Smooth muscle cell (in vitro differentiated cells): ENCODE measurements at regions not wholly inside any gene's neighbourhood (a gene's known extent, or its start where the extent isn't known, plus 50 kb on each side); places are given as distances from the start of the nearest gene placed in this dataset.

ENCODE experiments used
- DNase-seq: peaks from one replicate; lab custom pipeline; 2025; ENCODE audit not compliant: unreplicated experiment; lab: John Stamatoyannopoulos, UW
- H2AFZ ChIP-seq: fragments of 200-600 bp; sonication (generic); 2 replicates; pipeline ENCODE4 v1.6.0; 2016; ENCODE audit warnings: antibody characterized with exemption, low read depth, mild to moderate bottlenecking
- H3F3A ChIP-seq: fragments of 200-600 bp; sonication (generic); 2 replicates; pipeline ENCODE4 v1.6.0; 2017; ENCODE audit warnings: antibody characterized with exemption, low read depth
- H3K27ac ChIP-seq: fragments of 200-600 bp; sonication (generic); 2 replicates; pipeline ENCODE4 v1.5.1; 2016; ENCODE audit warnings: low read depth, mild to moderate bottlenecking
- H3K27me3 ChIP-seq: fragments of 200-600 bp; sonication (generic); 2 replicates; pipeline ENCODE4 v1.6.1; 2016; ENCODE audit warnings: low read depth, mild to moderate bottlenecking
- H3K36me3 ChIP-seq: fragments of 200-600 bp; sonication (generic); 2 replicates; pipeline ENCODE4 v1.5.1; 2016; ENCODE audit warnings: low read depth
- H3K4me1 ChIP-seq: fragments of 200-600 bp; sonication (generic); 2 replicates; pipeline ENCODE4 v1.5.1; 2016; ENCODE audit warnings: low read depth
- H3K4me2 ChIP-seq: fragments of 200-600 bp; sonication (generic); 2 replicates; pipeline ENCODE4 v1.6.0; 2016; ENCODE audit warnings: mild to moderate bottlenecking
- H3K4me3 ChIP-seq: fragments of 200-600 bp; sonication (generic); 2 replicates; pipeline ENCODE4 v1.5.1; 2016; ENCODE audit warnings: mild to moderate bottlenecking
- H3K79me2 ChIP-seq: fragments of 200-600 bp; sonication (generic); 2 replicates; pipeline ENCODE4 v1.6.0; 2016; ENCODE audit warnings: low read depth, mild to moderate bottlenecking
- H3K9ac ChIP-seq: fragments of 200-600 bp; sonication (generic); 2 replicates; pipeline ENCODE4 v1.6.0; 2016; ENCODE audit warnings: low read depth
- H3K9me3 ChIP-seq: fragments of 200-600 bp; sonication (generic); replicated peaks from 2 replicates; pipeline ENCODE4 v1.5.1; 2016; ENCODE audit warnings: low read depth
- H4K20me1 ChIP-seq: fragments of 200-600 bp; sonication (generic); 2 replicates; pipeline ENCODE4 v1.6.0; 2016; ENCODE audit warnings: low read depth
- WGBS: methylation state at CpG from one replicate; pipeline ENCODE4 v1.1.7; 2016; ENCODE audit warnings: low lambda C conversion rate; 5-methylcytosine and 5-hydroxymethylcytosine counted together
- TF ChIP-seq, protein P1 (sequence below): fragments of 200-600 bp; sonication (generic); IDR thresholded peaks from 2 replicates; pipeline ENCODE4 v1.5.1; 2017; ENCODE audit warnings: borderline replicate concordance, mild to moderate bottlenecking, antibody characterized with exemption; ENCODE audit not compliant: insufficient read depth, poor library complexity, severe bottlenecking

DNA sequence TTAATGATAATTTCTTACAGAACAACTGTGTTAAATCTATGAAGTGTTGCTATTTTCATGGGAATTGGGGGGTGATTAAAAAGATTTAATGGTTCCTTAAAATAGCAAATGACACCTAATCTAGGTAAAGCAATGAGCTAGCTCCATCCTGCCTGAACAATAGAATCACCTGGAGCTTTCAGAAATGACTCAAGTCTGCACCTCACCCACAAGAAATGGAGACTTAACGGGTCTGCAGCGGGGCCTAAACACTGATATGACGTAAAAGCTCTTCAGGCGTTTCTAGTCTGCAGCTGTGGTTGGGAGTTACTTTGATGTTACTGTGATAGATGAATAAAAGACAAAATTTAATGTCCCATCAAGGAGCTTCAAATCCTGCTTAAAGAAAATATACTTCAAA is 328.2 kb downstream of the RND3 start:
- WGBS, result 72% methylated on average over 4 of the region's 4 CpGs
- Histone ChIP-seq H3K27me3 (no peaks in the 10 kb centered on the region), H3K9me3 (no peaks in the 10 kb centered on the region), H3K4me3 (no peak overlapping the region), H3K36me3 (no peaks in the 10 kb centered on the region), H3K4me1 (no peaks in the 10 kb centered on the region), H2AFZ (no peak overlapping the region), H3K27ac (no peak overlapping the region), H3F3A (no peaks in the 10 kb centered on the region), H3K9ac (no peak overlapping the region), H4K20me1 (no peaks in the 10 kb centered on the region), H3K79me2 (no peaks in the 10 kb centered on the region), H3K4me2 (no peak overlapping the region)
- DNase-seq, result no peak
- TF ChIP-seq, protein P1, sequence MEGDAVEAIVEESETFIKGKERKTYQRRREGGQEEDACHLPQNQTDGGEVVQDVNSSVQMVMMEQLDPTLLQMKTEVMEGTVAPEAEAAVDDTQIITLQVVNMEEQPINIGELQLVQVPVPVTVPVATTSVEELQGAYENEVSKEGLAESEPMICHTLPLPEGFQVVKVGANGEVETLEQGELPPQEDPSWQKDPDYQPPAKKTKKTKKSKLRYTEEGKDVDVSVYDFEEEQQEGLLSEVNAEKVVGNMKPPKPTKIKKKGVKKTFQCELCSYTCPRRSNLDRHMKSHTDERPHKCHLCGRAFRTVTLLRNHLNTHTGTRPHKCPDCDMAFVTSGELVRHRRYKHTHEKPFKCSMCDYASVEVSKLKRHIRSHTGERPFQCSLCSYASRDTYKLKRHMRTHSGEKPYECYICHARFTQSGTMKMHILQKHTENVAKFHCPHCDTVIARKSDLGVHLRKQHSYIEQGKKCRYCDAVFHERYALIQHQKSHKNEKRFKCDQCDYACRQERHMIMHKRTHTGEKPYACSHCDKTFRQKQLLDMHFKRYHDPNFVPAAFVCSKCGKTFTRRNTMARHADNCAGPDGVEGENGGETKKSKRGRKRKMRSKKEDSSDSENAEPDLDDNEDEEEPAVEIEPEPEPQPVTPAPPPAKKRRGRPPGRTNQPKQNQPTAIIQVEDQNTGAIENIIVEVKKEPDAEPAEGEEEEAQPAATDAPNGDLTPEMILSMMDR, result no peak

DNA sequence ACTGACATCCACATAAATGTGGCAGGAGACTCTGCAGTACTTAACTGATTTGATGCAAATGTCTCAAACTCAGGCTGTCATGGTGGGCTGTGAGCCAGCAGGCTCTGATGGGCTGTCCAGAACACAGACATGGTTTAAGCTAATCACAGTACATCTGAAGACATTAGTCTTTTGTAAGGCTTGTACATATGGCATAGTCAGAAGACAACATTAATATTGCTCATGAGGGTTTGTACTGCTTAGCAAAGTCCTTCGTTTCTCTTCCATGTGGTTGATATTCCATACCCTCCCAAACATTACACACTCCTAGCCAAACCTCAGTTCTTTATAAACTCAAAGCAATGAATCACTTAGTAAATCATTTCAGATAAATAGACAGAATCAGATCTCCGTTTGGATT is 330.6 kb downstream of the RND3 start:
- Histone ChIP-seq H3K4me1 (no peaks in the 10 kb centered on the region), H3K79me2 (no peaks in the 10 kb centered on the region), H2AFZ (no peak overlapping the region), H4K20me1 (no peaks in the 10 kb centered on the region), H3K9me3 (no peaks in the 10 kb centered on the region), H3K27me3 (no peaks in the 10 kb centered on the region), H3F3A (no peaks in the 10 kb centered on the region), H3K27ac (no peak overlapping the region), H3K4me3 (no peak overlapping the region), H3K9ac (no peak overlapping the region), H3K4me2 (no peak overlapping the region), H3K36me3 (no peaks in the 10 kb centered on the region)
- WGBS, result 85% methylated on average over 2 of the region's 2 CpGs
- DNase-seq, result no peak
- TF ChIP-seq, protein P1, result no peak

DNA sequence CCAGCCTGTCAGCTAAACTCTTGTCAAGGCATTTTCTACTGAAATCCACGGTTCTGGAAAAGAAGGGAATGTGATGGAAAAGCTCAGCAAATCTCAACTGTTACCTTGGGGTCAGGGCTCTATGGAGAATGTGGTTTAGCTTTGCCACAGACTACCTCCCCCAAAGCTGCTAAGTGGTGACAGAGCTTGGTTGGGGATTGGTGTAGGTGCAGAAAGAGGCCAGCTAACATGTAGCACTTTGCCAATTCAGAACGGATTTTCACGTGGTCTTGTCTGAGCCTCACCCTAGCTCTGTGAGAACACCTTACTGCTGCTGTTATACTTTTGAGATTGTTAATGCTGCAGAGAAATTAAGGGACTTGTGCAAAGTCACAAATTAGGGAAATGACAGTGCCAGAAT is 331.1 kb downstream of the RND3 start:
- Histone ChIP-seq H3K4me2 (no peak overlapping the region), H3K36me3 (no peaks in the 10 kb centered on the region), H3K4me1 (no peaks in the 10 kb centered on the region), H3K4me3 (no peak overlapping the region), H3K9me3 (no peaks in the 10 kb centered on the region), H3K27me3 (no peaks in the 10 kb centered on the region), H3K9ac (no peak overlapping the region), H3K27ac (no peak overlapping the region), H3K79me2 (no peaks in the 10 kb centered on the region), H2AFZ (no peak overlapping the region), H4K20me1 (no peaks in the 10 kb centered on the region), H3F3A (no peaks in the 10 kb centered on the region)
- 76% methylated on average over 3 of the region's 3 CpGs for WGBS
- no peak for DNase-seq
- TF ChIP-seq, protein P1, result no peak

DNA sequence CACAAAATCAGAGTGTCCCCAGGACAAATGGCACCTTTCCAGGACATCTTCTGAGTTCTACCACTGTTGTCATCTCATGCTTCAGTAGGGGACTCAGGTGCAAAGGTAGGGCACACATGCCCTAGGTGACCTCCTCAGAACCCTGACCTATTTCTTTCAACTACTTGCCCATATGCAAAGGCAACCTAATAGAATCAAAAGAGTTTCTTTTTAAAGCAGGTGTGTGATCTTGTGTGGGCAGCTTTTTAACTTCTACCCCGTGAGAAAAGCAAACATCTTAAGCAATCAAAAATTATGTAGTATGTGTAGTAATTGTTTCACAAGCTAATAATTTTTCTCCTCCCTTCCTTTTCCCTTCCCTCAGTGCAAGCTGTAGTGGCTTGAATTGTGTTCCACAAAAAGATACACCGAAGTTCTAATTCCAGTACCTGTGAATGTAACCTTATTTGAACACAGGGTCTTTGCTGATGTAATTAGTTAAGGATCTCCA is 333.1 kb downstream of the RND3 start:
- no peak overlapping the region for H3K9ac ChIP-seq
- no peaks in the 10 kb centered on the region for H3K4me1 ChIP-seq
- H2AFZ ChIP-seq, result no peak overlapping the region
- H3K27me3 ChIP-seq, result no peaks in the 10 kb centered on the region
- no peak overlapping the region for H3K4me2 ChIP-seq
- no peaks in the 10 kb centered on the region for H3K36me3 ChIP-seq
- H4K20me1 ChIP-seq, result no peaks in the 10 kb centered on the region
- TF ChIP-seq, protein P1, result no peak
- H3F3A ChIP-seq, result no peaks in the 10 kb centered on the region
- 93% methylated on average over 2 of the region's 2 CpGs for WGBS
- H3K27ac ChIP-seq, result no peak overlapping the region
- no peaks in the 10 kb centered on the region for H3K79me2 ChIP-seq
- no peak overlapping the region for H3K4me3 ChIP-seq
- no peaks in the 10 kb centered on the region for H3K9me3 ChIP-seq
- no peak for DNase-seq
